HG02610 (cell line): ENCODE measurements at regions not wholly inside any gene's neighbourhood (a gene's known extent, or its start where the extent isn't known, plus 50 kb on each side); places are given as distances from the start of the nearest gene placed in this dataset.

Source experiments
- ATAC-seq: cut with Tn5 transposase; IDR thresholded peaks from one replicate; pipeline ENCODE4 v1.9.1; 2021; ENCODE audit warnings: mild to moderate bottlenecking, moderate library complexity; ENCODE audit not compliant: unreplicated experiment

- ATAC-seq, result no peak
Measured at GRCh38 chr12:46908936-46909635, 83.3 kb upstream of the SLC38A4 start.

- ATAC-seq, result no peak
Measured at GRCh38 chr12:46910830-46911229, 85.0 kb upstream of the SLC38A4 start.

- no peak for ATAC-seq
Measured at GRCh38 chr12:46914336-46914735, 88.5 kb upstream of the SLC38A4 start.

GRCh38 chr12:46915082-46915481 lies 89.3 kb upstream of the SLC38A4 start:
- no peak for ATAC-seq

GRCh38 chr12:46915836-46916235 lies 90.0 kb upstream of the SLC38A4 start:
- no peak for ATAC-seq

- ATAC-seq, result no peak
Measured at GRCh38 chr12:46916796-46917419, 91.1 kb upstream of the SLC38A4 start.

- no peak for ATAC-seq
Measured at GRCh38 chr12:46917821-46918220, 92.0 kb upstream of the SLC38A4 start.

- no peak for ATAC-seq
Measured at GRCh38 chr12:46918631-46919030, 92.8 kb upstream of the SLC38A4 start.

GRCh38 chr12:46919666-46920400 lies 94.0 kb upstream of the SLC38A4 start:
- ATAC-seq, result no peak

GRCh38 chr12:46920499-46920898 lies 94.7 kb upstream of the SLC38A4 start:
- no peak for ATAC-seq

- no peak for ATAC-seq
Measured at GRCh38 chr12:46921048-46921763, 95.4 kb upstream of the SLC38A4 start.

GRCh38 chr12:46921764-46922133 lies 96.0 kb upstream of the SLC38A4 start:
- ATAC-seq, result no peak

- ATAC-seq, result no peak
Measured at GRCh38 chr12:46926526-46926925, 100.7 kb upstream of the SLC38A4 start.

GRCh38 chr12:46930101-46930500 lies 104.3 kb upstream of the SLC38A4 start:
- ATAC-seq, result no peak

GRCh38 chr12:46933947-46934346 lies 108.2 kb upstream of the SLC38A4 start:
- no peak for ATAC-seq

- no peak for ATAC-seq
Measured at GRCh38 chr12:46934374-46935111, 108.7 kb upstream of the SLC38A4 start.

- no peak for ATAC-seq
Measured at GRCh38 chr12:46935271-46935847, 109.6 kb upstream of the SLC38A4 start.

GRCh38 chr12:46936042-46936441 lies 110.2 kb upstream of the SLC38A4 start:
- no peak for ATAC-seq

- no peak for ATAC-seq
Measured at GRCh38 chr12:46938071-46938678, 112.4 kb upstream of the SLC38A4 start.

GRCh38 chr12:46941981-46942380 lies 116.2 kb upstream of the SLC38A4 start:
- ATAC-seq, result no peak
